Neuronal stem cell (in vitro differentiated cells): ENCODE measurements at regions not wholly inside any gene's neighbourhood (a gene's known extent, or its start where the extent isn't known, plus 50 kb on each side); places are given as distances from the start of the nearest gene placed in this dataset.
"Not testable (repeated sequence)": the region's sequence is repeated elsewhere in the genome, so short reads cannot be mapped to it uniquely, and the experiment has no call there.

Source experiments
- DNase-seq: peaks from one replicate; pipeline ENCODE4 v3.0.0-alpha.2; 2013; ENCODE audit warnings: low spot score
- H2AFZ ChIP-seq: one replicate; pipeline ENCODE4 v1.6.1; 2013; ENCODE audit warnings: mild to moderate bottlenecking, low read length, inconsistent platforms
- H2AK5ac ChIP-seq: 2 replicates; pipeline ENCODE4 v1.6.1; 2013; ENCODE audit warnings: low read depth, mild to moderate bottlenecking, inconsistent platforms, low read length, moderate library complexity, mixed read lengths
- H2BK120ac ChIP-seq: 2 replicates; pipeline ENCODE4 v1.6.1; 2013; ENCODE audit warnings: low read depth, mild to moderate bottlenecking, inconsistent platforms, low read length, moderate library complexity, mixed read lengths
- H2BK12ac ChIP-seq: one replicate; pipeline ENCODE4 v1.6.1; 2013; ENCODE audit warnings: low read length, inconsistent platforms
- H2BK15ac ChIP-seq: 2 replicates; pipeline ENCODE4 v1.6.1; 2013; ENCODE audit warnings: mild to moderate bottlenecking, low read length, inconsistent platforms, mixed read lengths
- H2BK5ac ChIP-seq: one replicate; pipeline ENCODE4 v1.6.1; 2013; ENCODE audit warnings: inconsistent platforms, mild to moderate bottlenecking, low read length, moderate library complexity
- H3K14ac ChIP-seq: one replicate; pipeline ENCODE4 v1.6.1; 2013; ENCODE audit warnings: low read length, inconsistent platforms
- H3K18ac ChIP-seq: 2 replicates; pipeline ENCODE4 v1.6.1; 2013; ENCODE audit warnings: low read length, inconsistent platforms
- H3K23ac ChIP-seq: 2 replicates; pipeline ENCODE4 v1.6.1; 2013; ENCODE audit warnings: low read depth, mild to moderate bottlenecking, mixed read lengths, low read length, inconsistent platforms; ENCODE audit not compliant: poor library complexity
- H3K27ac ChIP-seq: replicated peaks from 3 replicates; pipeline ENCODE4 v1.5.1; 2013; ENCODE audit warnings: low read length, inconsistent platforms
- H3K27me3 ChIP-seq, 3 experiments: 2 replicates each; pipeline ENCODE4 v1.6.1; 2013; ENCODE audit warnings: low read length in 3 of 3, mild to moderate bottlenecking in 2 of 3, inconsistent platforms in 1 of 3, low read depth in 1 of 3, mixed read lengths in 1 of 3, moderate library complexity in 1 of 3; ENCODE audit not compliant: control insufficient read depth in 3 of 3, insufficient read depth in 3 of 3
- H3K36me3 ChIP-seq, 2 donors: replicated peaks in 1 of 2; 2 replicates each; pipeline ENCODE4 v1.6.1; 2013; ENCODE audit warnings: low read length in 2 of 2; ENCODE audit not compliant: control insufficient read depth in 2 of 2, insufficient read depth in 2 of 2
- H3K4ac ChIP-seq: 2 replicates; pipeline ENCODE4 v1.6.1; 2013; ENCODE audit warnings: inconsistent platforms, mild to moderate bottlenecking, low read length, moderate library complexity
- H3K4me1 ChIP-seq, 2 donors: 1 replicate in 1 of 2; 2 replicates in 1 of 2; pipeline ENCODE4 v1.6.1; 2013; ENCODE audit warnings: low read length in 2 of 2, low read depth in 1 of 2; ENCODE audit not compliant: control insufficient read depth in 2 of 2, insufficient read depth in 1 of 2
- H3K4me2 ChIP-seq: one replicate; pipeline ENCODE4 v1.6.1; 2013; ENCODE audit warnings: mild to moderate bottlenecking, low read length, inconsistent platforms; ENCODE audit not compliant: insufficient read depth, poor library complexity, severe bottlenecking
- H3K4me3 ChIP-seq, 2 donors: 2 replicates each; pipeline ENCODE4 v1.5.1; 2013; ENCODE audit warnings: low read length in 2 of 2, mild to moderate bottlenecking in 2 of 2, inconsistent platforms in 1 of 2, moderate library complexity in 1 of 2
- H3K79me1 ChIP-seq: one replicate; pipeline ENCODE4 v1.6.1; 2013; ENCODE audit warnings: low read depth, mild to moderate bottlenecking, inconsistent platforms, low read length, moderate library complexity
- H3K9ac ChIP-seq: one replicate; pipeline ENCODE4 v1.6.1; 2013; ENCODE audit warnings: mild to moderate bottlenecking, low read depth, low read length, inconsistent platforms; ENCODE audit not compliant: poor library complexity
- H3K9me3 ChIP-seq, 2 donors: replicated peaks in 1 of 2; 2 replicates each; pipeline versions ENCODE3 to v1.6.1; 2013; ENCODE audit warnings: low read length in 2 of 2, mild to moderate bottlenecking in 2 of 2, inconsistent platforms in 1 of 2, low read depth in 1 of 2, mixed read lengths in 1 of 2, moderate library complexity in 1 of 2; ENCODE audit not compliant: control insufficient read depth in 2 of 2, insufficient read depth in 1 of 2
- H4K8ac ChIP-seq: one replicate; pipeline ENCODE4 v1.6.1; 2013; ENCODE audit warnings: low read depth, mild to moderate bottlenecking, inconsistent platforms, low read length, moderate library complexity
- H4K91ac ChIP-seq: one replicate; pipeline ENCODE4 v1.6.1; 2013; ENCODE audit warnings: low read length, low read depth, mild to moderate bottlenecking, inconsistent platforms; ENCODE audit not compliant: poor library complexity
- WGBS, 2 donors: extraction: QIAGEN DNeasy Blood & Tissue Kit; methylation state at CpG; one replicate each; pipeline ENCODE4 v1.1.7; 2013; ENCODE audit warnings: missing lambda C conversion rate in 2 of 2, mixed read lengths in 1 of 2; ENCODE audit not compliant: insufficient read length in 2 of 2, insufficient replicate concordance in 1 of 2; ENCODE audit errors: extremely low coverage in 2 of 2; 5-methylcytosine and 5-hydroxymethylcytosine counted together

GRCh38 chr7:67637023-67637358, 640.4 kb downstream of the TYW1 start:
- no CpG with 5 or more reads among the region's 2 CpGs for WGBS, 2 donors
- Histone ChIP-seq H3K9me3 (no peaks in the 10 kb centered on the region), H2BK12ac (no peak overlapping the region), H2AK5ac (no peak overlapping the region), H3K4me1 (no peaks in the 10 kb centered on the region), H3K23ac (no peak overlapping the region), H4K91ac (no peak overlapping the region), H3K4me3 (no peak overlapping the region), H2BK15ac (no peak overlapping the region), H2AFZ (no peak overlapping the region), H2BK120ac (no peak overlapping the region), H3K4me2 (no peak overlapping the region), H3K9ac (no peak overlapping the region), H3K27me3 (no peaks in the 10 kb centered on the region), H4K8ac (no peak overlapping the region), H3K36me3 (no peaks in the 10 kb centered on the region), H2BK5ac (no peak overlapping the region), H3K79me1 (no peaks in the 10 kb centered on the region), H3K14ac (no peak overlapping the region), H3K18ac (no peak overlapping the region), H3K4ac (no peak overlapping the region), H3K27ac (no peak overlapping the region)
- DNase-seq: no peak

- H3K14ac ChIP-seq, H2AFZ ChIP-seq, DNase-seq, H3K23ac ChIP-seq, H3K9me3 ChIP-seq, H3K4ac ChIP-seq, H3K4me2 ChIP-seq, H2BK15ac ChIP-seq, H3K27me3 ChIP-seq, H2BK120ac ChIP-seq, H2BK12ac ChIP-seq, H3K27ac ChIP-seq, H2BK5ac ChIP-seq, H3K4me3 ChIP-seq, H4K91ac ChIP-seq, H3K4me1 ChIP-seq, H3K9ac ChIP-seq, H3K36me3 ChIP-seq, H4K8ac ChIP-seq, H2AK5ac ChIP-seq, H3K18ac ChIP-seq, H3K79me1 ChIP-seq: not testable (repeated sequence)
- WGBS, 2 donors: no CpG with 5 or more reads among the region's 3 CpGs
Measured at GRCh38 chr7:67642542-67642941, 645.9 kb downstream of the TYW1 start.

- H3K23ac ChIP-seq: no peak overlapping the region
- WGBS, 2 donors: no CpG with 5 or more reads among the region's 3 CpGs
- no peak overlapping the region for H2AK5ac ChIP-seq
- H3K9ac ChIP-seq: no peak overlapping the region
- H3K9me3 ChIP-seq: peaks cover 0 to 2% of the 10 kb centered on the region in 2 donors
- H2BK120ac ChIP-seq: no peak overlapping the region
- no peak overlapping the region for H3K4me2 ChIP-seq
- H3K4me3 ChIP-seq: no peak overlapping the region
- H3K79me1 ChIP-seq: no peaks in the 10 kb centered on the region
- H3K14ac ChIP-seq: no peak overlapping the region
- no peak overlapping the region for H3K4ac ChIP-seq
- no peak overlapping the region for H3K18ac ChIP-seq
- H2BK15ac ChIP-seq: no peak overlapping the region
- H3K27ac ChIP-seq: no peak overlapping the region
- no peaks in the 10 kb centered on the region for H3K27me3 ChIP-seq
- H2BK5ac ChIP-seq: no peak overlapping the region
- no peak overlapping the region for H4K8ac ChIP-seq
- no peaks in the 10 kb centered on the region for H3K4me1 ChIP-seq
- H2AFZ ChIP-seq: no peak overlapping the region
- no peak overlapping the region for H4K91ac ChIP-seq
- no peaks in the 10 kb centered on the region for H3K36me3 ChIP-seq
- no peak overlapping the region for H2BK12ac ChIP-seq
- DNase-seq: no peak
Measured at GRCh38 chr7:67644151-67644550, 647.5 kb downstream of the TYW1 start.

- Histone ChIP-seq H4K91ac (no peak overlapping the region), H3K27me3 (no peaks in the 10 kb centered on the region), H3K36me3 (no peaks in the 10 kb centered on the region), H2AFZ (no peak overlapping the region), H3K4me2 (no peak overlapping the region), H2BK5ac (no peak overlapping the region), H2AK5ac (no peak overlapping the region), H3K9ac (no peak overlapping the region), H2BK12ac (no peak overlapping the region), H2BK120ac (no peak overlapping the region), H3K4ac (no peak overlapping the region), H3K79me1 (no peaks in the 10 kb centered on the region), H3K14ac (no peak overlapping the region), H3K4me1 (no peaks in the 10 kb centered on the region), H3K18ac (no peak overlapping the region), H4K8ac (no peak overlapping the region), H2BK15ac (no peak overlapping the region), H3K9me3 (no peaks in the 10 kb centered on the region), H3K23ac (no peak overlapping the region), H3K27ac (no peak overlapping the region), H3K4me3 (no peak overlapping the region)
- DNase-seq: no peak
- no CpG with 5 or more reads among the region's 2 CpGs for WGBS, 2 donors
Measured at GRCh38 chr7:67652937-67653336, 656.3 kb downstream of the TYW1 start.
